ENCODE measurements at regions not wholly inside any gene's neighbourhood (a gene's known extent, or its start where the extent isn't known, plus 50 kb on each side); places are given as distances from the start of the nearest gene placed in this dataset.

GRCh38 chr4:115664285-115664684, 550.9 kb upstream of the NDST4 start:
- H3K27me3 ChIP-seq, result no peaks in the 10 kb centered on the region
- no peaks in the 10 kb centered on the region for H3K36me3 ChIP-seq
- no peak overlapping the region for H3K27ac ChIP-seq
- DNase-seq, result no peak
- H3K9me3 ChIP-seq, result no peaks in the 10 kb centered on the region
- no peaks in the 10 kb centered on the region for H3K4me1 ChIP-seq
- intact Hi-C loops (cut with DNase I; ENCODE audit: low total_unique reads), result no loop called here
- no peak for TF ChIP-seq POLR2A (IDR thresholded peaks at IDR 0.05)
- TF ChIP-seq, protein P1, sequence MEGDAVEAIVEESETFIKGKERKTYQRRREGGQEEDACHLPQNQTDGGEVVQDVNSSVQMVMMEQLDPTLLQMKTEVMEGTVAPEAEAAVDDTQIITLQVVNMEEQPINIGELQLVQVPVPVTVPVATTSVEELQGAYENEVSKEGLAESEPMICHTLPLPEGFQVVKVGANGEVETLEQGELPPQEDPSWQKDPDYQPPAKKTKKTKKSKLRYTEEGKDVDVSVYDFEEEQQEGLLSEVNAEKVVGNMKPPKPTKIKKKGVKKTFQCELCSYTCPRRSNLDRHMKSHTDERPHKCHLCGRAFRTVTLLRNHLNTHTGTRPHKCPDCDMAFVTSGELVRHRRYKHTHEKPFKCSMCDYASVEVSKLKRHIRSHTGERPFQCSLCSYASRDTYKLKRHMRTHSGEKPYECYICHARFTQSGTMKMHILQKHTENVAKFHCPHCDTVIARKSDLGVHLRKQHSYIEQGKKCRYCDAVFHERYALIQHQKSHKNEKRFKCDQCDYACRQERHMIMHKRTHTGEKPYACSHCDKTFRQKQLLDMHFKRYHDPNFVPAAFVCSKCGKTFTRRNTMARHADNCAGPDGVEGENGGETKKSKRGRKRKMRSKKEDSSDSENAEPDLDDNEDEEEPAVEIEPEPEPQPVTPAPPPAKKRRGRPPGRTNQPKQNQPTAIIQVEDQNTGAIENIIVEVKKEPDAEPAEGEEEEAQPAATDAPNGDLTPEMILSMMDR (IDR thresholded peaks at IDR 0.05), result no peak
- H3K4me3 ChIP-seq, result no peak overlapping the region

GRCh38 chr4:115660465-115660864, 547.0 kb upstream of the NDST4 start:
- H3K4me3 ChIP-seq, result no peak overlapping the region
- H3K27me3 ChIP-seq, result no peaks in the 10 kb centered on the region
- no peaks in the 10 kb centered on the region for H3K9me3 ChIP-seq
- intact Hi-C loops (cut with DNase I; ENCODE audit: low total_unique reads), result no loop called here
- TF ChIP-seq POLR2A (IDR thresholded peaks at IDR 0.05), result no peak
- TF ChIP-seq, protein P1 (IDR thresholded peaks at IDR 0.05), result no peak
- H3K4me1 ChIP-seq, result no peaks in the 10 kb centered on the region
- H3K27ac ChIP-seq, result no peak overlapping the region
- H3K36me3 ChIP-seq, result no peaks in the 10 kb centered on the region
- DNase-seq, result no peak

DNA sequence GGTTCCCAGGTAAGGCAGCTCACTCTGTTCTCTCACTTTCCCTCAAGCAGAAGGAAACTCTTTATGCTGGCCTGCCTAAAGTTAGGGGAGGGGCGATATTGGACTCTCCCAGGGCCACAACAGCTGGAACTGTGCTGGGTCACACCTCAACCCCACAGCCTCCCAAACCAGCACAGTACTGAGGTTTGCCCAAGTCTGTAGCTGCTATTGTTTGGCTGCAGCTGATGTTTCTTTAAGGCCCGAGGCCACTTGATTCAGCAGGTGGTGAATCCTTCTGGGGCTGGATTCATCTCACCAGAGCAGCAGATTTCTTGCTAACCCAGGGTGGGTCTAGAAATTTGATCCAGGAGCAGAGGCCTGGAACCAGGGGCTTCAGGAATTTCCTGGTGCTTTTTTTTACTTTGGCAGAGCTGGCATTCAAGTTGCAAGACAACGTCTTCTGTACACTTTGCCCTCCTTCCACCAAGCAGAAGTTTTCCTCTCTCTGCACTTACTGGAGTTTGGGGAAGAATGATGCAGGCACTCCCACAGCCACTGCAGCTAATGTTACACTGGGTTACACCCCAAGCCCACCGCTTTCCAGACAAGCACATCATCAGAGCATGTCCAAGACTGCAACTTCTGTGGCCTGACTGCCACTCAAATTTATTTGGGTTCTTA, 544.7 kb upstream of the NDST4 start:
- no peaks in the 10 kb centered on the region for H3K9me3 ChIP-seq
- H3K27me3 ChIP-seq, result no peaks in the 10 kb centered on the region
- H3K4me3 ChIP-seq, result no peak overlapping the region
- H3K36me3 ChIP-seq, result no peaks in the 10 kb centered on the region
- no peaks in the 10 kb centered on the region for H3K4me1 ChIP-seq
- no peak for DNase-seq
- intact Hi-C loops (cut with DNase I; ENCODE audit: low total_unique reads), result no loop called here
- TF ChIP-seq, protein P1 (IDR thresholded peaks at IDR 0.05), result no peak
- no peak overlapping the region for H3K27ac ChIP-seq

GRCh38 chr4:115655626-115656025, 542.2 kb upstream of the NDST4 start:
- H3K4me1 ChIP-seq, result no peaks in the 10 kb centered on the region

DNA sequence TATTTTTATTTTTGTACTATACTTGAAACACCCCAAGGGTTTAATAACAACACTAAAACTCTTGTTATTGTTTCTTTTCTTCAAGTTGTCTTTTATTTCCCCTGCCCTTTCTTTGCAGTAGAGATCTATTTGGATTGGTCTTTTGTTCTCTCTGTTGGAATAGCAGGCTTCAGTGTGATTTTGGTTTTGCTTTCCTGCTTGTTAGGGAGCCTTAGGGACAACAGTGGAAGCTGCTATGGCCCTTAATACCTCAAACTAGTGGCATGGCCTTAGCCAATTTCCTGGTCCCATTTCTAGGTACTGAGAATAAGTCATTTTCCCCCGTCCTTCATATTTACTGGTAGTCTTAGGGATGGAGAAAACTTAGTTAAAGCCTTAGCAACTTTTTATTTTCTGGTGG, 535.4 kb upstream of the NDST4 start:
- Histone ChIP-seq H3K36me3 (no peaks in the 10 kb centered on the region), H3K9me3 (no peaks in the 10 kb centered on the region), H3K27me3 (no peaks in the 10 kb centered on the region), H3K27ac (no peak overlapping the region), H3K4me3 (no peak overlapping the region), H3K4me1 (no peaks in the 10 kb centered on the region)
- intact Hi-C loops (cut with DNase I; ENCODE audit: low total_unique reads), result no loop called here
- no peak for DNase-seq
- TF ChIP-seq, protein P1 (IDR thresholded peaks at IDR 0.05), result no peak
- no peak for TF ChIP-seq POLR2A (IDR thresholded peaks at IDR 0.05)

More at GRCh38 chr4:115655626-115656025, 542.2 kb upstream of the NDST4 start:
- no peak for DNase-seq
- Histone ChIP-seq H3K9me3 (no peaks in the 10 kb centered on the region), H3K27ac (no peak overlapping the region), H3K4me3 (no peak overlapping the region), H3K27me3 (no peaks in the 10 kb centered on the region), H3K36me3 (no peaks in the 10 kb centered on the region)
- intact Hi-C loops (cut with DNase I; ENCODE audit: low total_unique reads), result no loop called here
- TF ChIP-seq POLR2A (IDR thresholded peaks at IDR 0.05), result no peak
- TF ChIP-seq, protein P1 (IDR thresholded peaks at IDR 0.05), result no peak
